Natural killer cell (primary cell): ENCODE measurements at regions not wholly inside any gene's neighbourhood (a gene's known extent, or its start where the extent isn't known, plus 50 kb on each side); places are given as distances from the start of the nearest gene placed in this dataset.

Experiments
- ATAC-seq, 3 donors: fragments of 150-1000 bp in 2 of 3; fragments of 200-7000 bp in 1 of 3; cut with Tn5 transposase; 1 replicate in 1 of 3; 2 replicates in 2 of 3; pipeline ENCODE4 v1.10.0; 2021; ENCODE audit warnings: mild to moderate bottlenecking in 2 of 3, moderate library complexity in 2 of 3
- DNase-seq, 2 donors: peaks; one replicate each; pipeline versions ENCODE4 v3.0.0 to v3.0.0-alpha.2; 2013 to 2021; ENCODE audit warnings: mixed read lengths in 1 of 2
- H3K27ac ChIP-seq: one replicate; pipeline ENCODE4 v1.5.1; 2013; ENCODE audit warnings: mild to moderate bottlenecking, low read length
- H3K27me3 ChIP-seq: one replicate; pipeline ENCODE4 v1.6.1; 2013; ENCODE audit warnings: low read length; ENCODE audit not compliant: control insufficient read depth, insufficient read depth
- H3K36me3 ChIP-seq: one replicate; pipeline ENCODE4 v1.6.1; 2013; ENCODE audit warnings: low read length; ENCODE audit not compliant: control insufficient read depth, insufficient read depth
- H3K4me1 ChIP-seq: one replicate; pipeline ENCODE4 v1.6.1; 2013; ENCODE audit warnings: low read length; ENCODE audit not compliant: control insufficient read depth, insufficient read depth
- H3K4me3 ChIP-seq: one replicate; pipeline ENCODE4 v1.5.1; 2013; ENCODE audit warnings: low read length
- H3K9me3 ChIP-seq: one replicate; pipeline ENCODE4 v1.6.1; 2013; ENCODE audit warnings: low read length; ENCODE audit not compliant: control insufficient read depth, insufficient read depth
- H3K27ac Mint-ChIP-seq, 2 donors: one replicate each; pipeline ENCODE4 v1.8.0; 2022; ENCODE audit warnings: mild to moderate bottlenecking in 2 of 2, mixed read lengths in 2 of 2, moderate library complexity in 1 of 2
- H3K27me3 Mint-ChIP-seq, 2 donors: one replicate each; pipeline ENCODE4 v1.8.0; 2022; ENCODE audit warnings: low read depth in 2 of 2, mixed read lengths in 2 of 2
- H3K36me3 Mint-ChIP-seq: one replicate; pipeline ENCODE4 v1.8.0; 2022; ENCODE audit warnings: mixed read lengths
- H3K4me1 Mint-ChIP-seq, 2 donors: one replicate each; pipeline ENCODE4 v1.8.0; 2022; ENCODE audit warnings: mixed read lengths in 2 of 2
- H3K4me3 Mint-ChIP-seq: one replicate; pipeline ENCODE4 v1.8.0; 2022; ENCODE audit warnings: mild to moderate bottlenecking, moderate library complexity, mixed read lengths
- H3K9me3 Mint-ChIP-seq, 2 donors: one replicate each; pipeline ENCODE4 v1.8.0; 2022; ENCODE audit warnings: mixed read lengths in 2 of 2
- CTCF ChIP-seq: fragments of 200-600 bp; IDR thresholded peaks from one replicate; pipeline ENCODE4 v1.8.0; 2022; ENCODE audit warnings: antibody characterized with exemption
- WGBS: methylation state at CpG from one replicate; pipeline ENCODE4 v1.1.7; 2013; ENCODE audit warnings: missing lambda C conversion rate; ENCODE audit not compliant: insufficient coverage; 5-methylcytosine and 5-hydroxymethylcytosine counted together
- intact Hi-C: fragments of 100-400 bp; cut with micrococcal nuclease; formaldehyde crosslinking; loops from one replicate; pipeline ENCODE4 v1.14.2; 2022

- intact Hi-C loops = no loop called here
- Histone ChIP-seq H3K27ac (no peak overlapping the region), H3K36me3 (no peaks in the 10 kb centered on the region), H3K27me3 (no peaks in the 10 kb centered on the region), H3K9me3 (no peaks in the 10 kb centered on the region), H3K4me3 (no peak overlapping the region), H3K4me1 (no peaks in the 10 kb centered on the region)
- Mint-ChIP-seq H3K4me3 (no peak overlapping the region), H3K9me3 (no peaks in the 10 kb centered on the region), H3K27me3 (no peaks in the 10 kb centered on the region), H3K27ac (no peak overlapping the region), H3K36me3 (no peaks in the 10 kb centered on the region), H3K4me1 (peaks cover 0 to 5% of the 10 kb centered on the region in 2 donors)
- no peak for ATAC-seq
- DNase-seq = no peak
- no CpG with 5 or more reads among the region's 2 CpGs for WGBS
- no peak for TF ChIP-seq CTCF
Observed at GRCh38 chr3:4228295-4228694, 74.9 kb upstream of the SETMAR start.

- no peak for DNase-seq
- Histone ChIP-seq H3K4me3 (no peak overlapping the region), H3K36me3 (no peaks in the 10 kb centered on the region), H3K4me1 (no peaks in the 10 kb centered on the region), H3K27ac (no peak overlapping the region), H3K27me3 (no peaks in the 10 kb centered on the region), H3K9me3 (no peaks in the 10 kb centered on the region)
- no peak for ATAC-seq
- Mint-ChIP-seq H3K4me3 (no peak overlapping the region), H3K36me3 (no peaks in the 10 kb centered on the region), H3K9me3 (no peaks in the 10 kb centered on the region), H3K27me3 (no peaks in the 10 kb centered on the region), H3K4me1 (no peaks in the 10 kb centered on the region), H3K27ac (no peak overlapping the region)
- no peak for TF ChIP-seq CTCF
- intact Hi-C loops = no loop called here
- 63% methylated on average over 4 of the region's 4 CpGs for WGBS
Observed at GRCh38 chr3:4231041-4231440, 72.1 kb upstream of the SETMAR start.

- DNase-seq (no peak), ATAC-seq (no peak)
- Mint-ChIP-seq H3K27me3 (no peaks in the 10 kb centered on the region), H3K9me3 (no peaks in the 10 kb centered on the region), H3K27ac (no peak overlapping the region), H3K4me1 (no peaks in the 10 kb centered on the region), H3K36me3 (no peaks in the 10 kb centered on the region), H3K4me3 (no peak overlapping the region)
- H3K4me1 ChIP-seq = no peaks in the 10 kb centered on the region
- H3K9me3 ChIP-seq = no peaks in the 10 kb centered on the region
- 77% methylated on average over 3 of the region's 3 CpGs for WGBS
- no peak for TF ChIP-seq CTCF
- H3K36me3 ChIP-seq = no peaks in the 10 kb centered on the region
- no peaks in the 10 kb centered on the region for H3K27me3 ChIP-seq
- no peak overlapping the region for H3K4me3 ChIP-seq
- intact Hi-C loops = no loop called here
- no peak overlapping the region for H3K27ac ChIP-seq
Observed at GRCh38 chr3:4232798-4233197, 70.4 kb upstream of the SETMAR start.

GRCh38 chr3:4233488-4233887 lies 69.7 kb upstream of the SETMAR start:
- Mint-ChIP-seq H3K27me3 (no peaks in the 10 kb centered on the region), H3K9me3 (no peaks in the 10 kb centered on the region), H3K4me3 (no peak overlapping the region), H3K36me3 (no peaks in the 10 kb centered on the region), H3K4me1 (no peaks in the 10 kb centered on the region), H3K27ac (no peak overlapping the region)
- 37% methylated on average over 1 of the region's 2 CpGs for WGBS
- no peaks in the 10 kb centered on the region for H3K27me3 ChIP-seq
- ATAC-seq (no peak), DNase-seq (no peak)
- no peak overlapping the region for H3K4me3 ChIP-seq
- no peaks in the 10 kb centered on the region for H3K9me3 ChIP-seq
- intact Hi-C loops = no loop called here
- no peaks in the 10 kb centered on the region for H3K36me3 ChIP-seq
- TF ChIP-seq CTCF = no peak
- no peak overlapping the region for H3K27ac ChIP-seq
- H3K4me1 ChIP-seq = no peaks in the 10 kb centered on the region
